Lower leg skin (tissue), 3 donors: ENCODE measurements at regions not wholly inside any gene's neighbourhood (a gene's known extent, or its start where the extent isn't known, plus 50 kb on each side); places are given as distances from the start of the nearest gene placed in this dataset.

ENCODE experiments used
- CTCF ChIP-seq, 3 donors: fragments of 450-650 bp; IDR thresholded peaks; one replicate each; pipeline ENCODE4 v1.5.1; 2016; ENCODE audit warnings: antibody characterized with exemption in 3 of 3, mild to moderate bottlenecking in 3 of 3, moderate library complexity in 2 of 3
- POLR2A ChIP-seq, 2 donors: fragments of 450-650 bp; IDR thresholded peaks; one replicate each; pipeline ENCODE4 v1.6.1; 2016 to 2017; ENCODE audit warnings: antibody characterized with exemption in 2 of 2, mild to moderate bottlenecking in 1 of 2, moderate library complexity in 1 of 2

- no peak for TF ChIP-seq CTCF (IDR thresholded peaks at IDR 0.05)
- TF ChIP-seq POLR2A (IDR thresholded peaks at IDR 0.05): no peak
These were observed 1913.7 kb upstream of the WWC1 start for GRCh38 chr5:166377756-166378155.
